GM23248 (cell line): ENCODE measurements at regions not wholly inside any gene's neighbourhood (a gene's known extent, or its start where the extent isn't known, plus 50 kb on each side); places are given as distances from the start of the nearest gene placed in this dataset.

Source experiments
- EZH2 ChIP-seq: fragments of 200-600 bp; sonication (generic); IDR thresholded peaks from 2 replicates; pipeline ENCODE4 v1.6.1; 2018; ENCODE audit warnings: antibody characterized with exemption, mild to moderate bottlenecking; ENCODE audit not compliant: insufficient read depth, poor library complexity, severe bottlenecking
- EZH2phosphoT487 ChIP-seq: fragments of 200-600 bp; sonication (generic); IDR thresholded peaks from 2 replicates; pipeline ENCODE4 v1.6.1; 2018; ENCODE audit warnings: antibody characterized with exemption, moderate library complexity, mild to moderate bottlenecking, low read depth; ENCODE audit not compliant: insufficient read depth

DNA sequence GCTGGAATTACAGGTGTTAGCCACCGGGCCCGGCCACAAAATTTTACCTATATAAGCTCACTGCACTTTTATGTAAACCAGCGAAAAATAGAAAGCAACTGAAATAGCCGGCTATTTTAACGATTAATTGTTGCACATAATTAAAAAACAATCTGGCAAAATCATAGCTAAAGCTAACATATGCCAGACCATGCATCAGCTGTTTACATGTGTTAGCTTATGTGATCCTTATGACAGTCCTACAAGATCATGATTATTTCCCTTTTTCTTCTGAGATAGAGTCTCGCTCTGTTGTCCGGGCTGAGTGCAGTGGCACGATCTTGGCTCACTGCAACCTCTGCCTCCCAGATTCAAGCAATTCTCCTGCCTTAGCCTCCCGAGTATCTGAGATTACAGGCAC lies 157.0 kb downstream of the ZFP64 start:
- no peak for TF ChIP-seq EZH2
- TF ChIP-seq EZH2phosphoT487: no peak
